ENCODE measurements at regions not wholly inside any gene's neighbourhood (a gene's known extent, or its start where the extent isn't known, plus 50 kb on each side); places are given as distances from the start of the nearest gene placed in this dataset.

GRCh38 chr6:112427499-112427898 lies 80.4 kb downstream of the RFPL4B start:
- no peak for DNase-seq (ENCODE audit: low read depth)
- H3K4me3 ChIP-seq (ENCODE audit: low read depth, low read length) = no peak overlapping the region
- no peak for TF ChIP-seq CTCF (IDR thresholded peaks at IDR 0.05; ENCODE audit: control insufficient read depth, extremely low read depth, insufficient read depth)

GRCh38 chr6:112428477-112428876 lies 81.3 kb downstream of the RFPL4B start:
- DNase-seq (ENCODE audit: low read depth) = no peak
- H3K4me3 ChIP-seq (ENCODE audit: low read depth, low read length) = no peak overlapping the region
- no peak for TF ChIP-seq CTCF (IDR thresholded peaks at IDR 0.05; ENCODE audit: control insufficient read depth, extremely low read depth, insufficient read depth)

- H3K4me3 ChIP-seq (ENCODE audit: low read depth, low read length) = no peak overlapping the region
- TF ChIP-seq CTCF (IDR thresholded peaks at IDR 0.05; ENCODE audit: control insufficient read depth, extremely low read depth, insufficient read depth) = no peak
- DNase-seq (ENCODE audit: low read depth) = no peak
These were observed 82.1 kb downstream of the RFPL4B start for GRCh38 chr6:112429226-112429625.

GRCh38 chr6:112431803-112432202 lies 84.7 kb downstream of the RFPL4B start:
- no peak overlapping the region for H3K4me3 ChIP-seq (ENCODE audit: low read depth, low read length)
- no peak for TF ChIP-seq CTCF (IDR thresholded peaks at IDR 0.05; ENCODE audit: control insufficient read depth, extremely low read depth, insufficient read depth)
- DNase-seq (ENCODE audit: low read depth) = peak; percentile 30

GRCh38 chr6:112432853-112433252 lies 85.7 kb downstream of the RFPL4B start:
- no peak for DNase-seq (ENCODE audit: low read depth)
- no peak overlapping the region for H3K4me3 ChIP-seq (ENCODE audit: low read depth, low read length)
- no peak for TF ChIP-seq CTCF (IDR thresholded peaks at IDR 0.05; ENCODE audit: control insufficient read depth, extremely low read depth, insufficient read depth)

- peak; percentile 95 for DNase-seq (ENCODE audit: low read depth)
- H3K4me3 ChIP-seq (ENCODE audit: low read depth, low read length) = no peak overlapping the region
- TF ChIP-seq CTCF (IDR thresholded peaks at IDR 0.05; ENCODE audit: control insufficient read depth, extremely low read depth, insufficient read depth) = no peak
These were observed 86.3 kb downstream of the RFPL4B start for GRCh38 chr6:112433457-112433856.

- no peak overlapping the region for H3K4me3 ChIP-seq (ENCODE audit: low read depth, low read length)
- DNase-seq (ENCODE audit: low read depth) = no peak
- no peak for TF ChIP-seq CTCF (IDR thresholded peaks at IDR 0.05; ENCODE audit: control insufficient read depth, extremely low read depth, insufficient read depth)
These were observed 87.8 kb downstream of the RFPL4B start for GRCh38 chr6:112434896-112435435.
